ENCODE measurements at regions not wholly inside any gene's neighbourhood (a gene's known extent, or its start where the extent isn't known, plus 50 kb on each side); places are given as distances from the start of the nearest gene placed in this dataset.

DNA sequence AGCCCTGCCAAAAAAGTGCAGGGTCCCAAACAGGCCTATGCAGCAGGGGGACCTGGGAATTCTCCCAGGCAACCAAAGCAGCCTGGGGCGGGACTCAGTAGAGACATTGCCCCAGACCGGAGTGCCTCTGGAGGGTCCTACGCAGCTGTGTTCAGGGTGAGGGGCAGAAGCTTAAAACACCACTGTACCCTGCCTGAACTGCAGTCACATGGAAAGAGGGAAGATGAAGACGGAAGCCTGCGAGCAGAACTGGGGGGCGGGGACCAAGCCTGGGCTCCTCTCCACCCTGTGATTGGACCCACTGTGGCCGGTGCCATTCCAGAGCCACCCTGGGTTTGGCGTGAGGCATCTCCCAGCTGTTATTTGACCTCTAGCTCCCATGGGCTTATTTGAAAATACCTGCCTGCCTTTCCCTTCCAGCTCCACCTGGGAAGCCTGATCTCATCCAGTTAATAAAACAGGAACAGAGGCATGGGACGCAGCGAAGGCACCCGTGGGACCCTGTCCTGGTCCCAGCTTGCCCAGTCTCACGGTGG, 183.1 kb downstream of the SMAD2 start:
- ChIA-PET CTCF (interaction anchor here (0.8 kb wide), 1 partner anchor 117 kb away, joined by 3 read pairs; no protein-coding TSS in a partner anchor), POLR2A (no interaction called here)
- Histone ChIP-seq H3K36me3 (ENCODE audit: control insufficient read depth, insufficient read depth, low read length) (no peaks in the 10 kb centered on the region), H3K27me3 (replicated peaks; ENCODE audit: control insufficient read depth, insufficient read depth, low read length) (no peaks in the 10 kb centered on the region), H3K9me3 (no peaks in the 10 kb centered on the region), H3K4me1 (no peaks in the 10 kb centered on the region), H3K4me3 (ENCODE audit: low read depth, low read length) (no peak overlapping the region)
- intact Hi-C loops (cut with micrococcal nuclease; ENCODE audit: unreplicated experiment) = no loop called here
- no peak overlapping the region for H3K4me3 Mint-ChIP-seq (ENCODE audit: unreplicated experiment)
- H3K36me3 Mint-ChIP-seq (ENCODE audit: insufficient read depth, unreplicated experiment) = no peaks in the 10 kb centered on the region
- DNase-seq = no peak
- H3K4me1 Mint-ChIP-seq (ENCODE audit: low read depth, unreplicated experiment) = no peaks in the 10 kb centered on the region
- TF ChIP-seq, protein P1, sequence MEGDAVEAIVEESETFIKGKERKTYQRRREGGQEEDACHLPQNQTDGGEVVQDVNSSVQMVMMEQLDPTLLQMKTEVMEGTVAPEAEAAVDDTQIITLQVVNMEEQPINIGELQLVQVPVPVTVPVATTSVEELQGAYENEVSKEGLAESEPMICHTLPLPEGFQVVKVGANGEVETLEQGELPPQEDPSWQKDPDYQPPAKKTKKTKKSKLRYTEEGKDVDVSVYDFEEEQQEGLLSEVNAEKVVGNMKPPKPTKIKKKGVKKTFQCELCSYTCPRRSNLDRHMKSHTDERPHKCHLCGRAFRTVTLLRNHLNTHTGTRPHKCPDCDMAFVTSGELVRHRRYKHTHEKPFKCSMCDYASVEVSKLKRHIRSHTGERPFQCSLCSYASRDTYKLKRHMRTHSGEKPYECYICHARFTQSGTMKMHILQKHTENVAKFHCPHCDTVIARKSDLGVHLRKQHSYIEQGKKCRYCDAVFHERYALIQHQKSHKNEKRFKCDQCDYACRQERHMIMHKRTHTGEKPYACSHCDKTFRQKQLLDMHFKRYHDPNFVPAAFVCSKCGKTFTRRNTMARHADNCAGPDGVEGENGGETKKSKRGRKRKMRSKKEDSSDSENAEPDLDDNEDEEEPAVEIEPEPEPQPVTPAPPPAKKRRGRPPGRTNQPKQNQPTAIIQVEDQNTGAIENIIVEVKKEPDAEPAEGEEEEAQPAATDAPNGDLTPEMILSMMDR (IDR thresholded peaks at IDR 0.05; ENCODE audit: insufficient read depth in 1 of 2, low read depth in 1 of 2, low read length in 1 of 2, severe bottlenecking in 1 of 2, unreplicated experiment in 1 of 2) = no peak
- H3K27ac Mint-ChIP-seq (ENCODE audit: unreplicated experiment) = no peak overlapping the region
- H3K9me3 Mint-ChIP-seq (ENCODE audit: unreplicated experiment) = no peaks in the 10 kb centered on the region
- peaks cover 6% of the 10 kb centered on the region for H3K27me3 Mint-ChIP-seq (ENCODE audit: insufficient read depth, unreplicated experiment)
- no TSS peak for BruUV-seq (replicated peaks)

- peaks cover 6% of the 10 kb centered on the region for H3K27me3 Mint-ChIP-seq (ENCODE audit: insufficient read depth, unreplicated experiment)
- Histone ChIP-seq H3K4me1 (no peaks in the 10 kb centered on the region), H3K9me3 (no peaks in the 10 kb centered on the region), H3K27me3 (replicated peaks; ENCODE audit: control insufficient read depth, insufficient read depth, low read length) (no peaks in the 10 kb centered on the region), H3K36me3 (ENCODE audit: control insufficient read depth, insufficient read depth, low read length) (no peaks in the 10 kb centered on the region), H3K4me3 (ENCODE audit: low read depth, low read length) (no peak overlapping the region)
- no peaks in the 10 kb centered on the region for H3K4me1 Mint-ChIP-seq (ENCODE audit: low read depth, unreplicated experiment)
- DNase-seq = no peak
- H3K4me3 Mint-ChIP-seq (ENCODE audit: unreplicated experiment) = no peak overlapping the region
- intact Hi-C loops (cut with micrococcal nuclease; ENCODE audit: unreplicated experiment) = no loop called here
- ChIA-PET CTCF (no interaction called here), POLR2A (no interaction called here)
- H3K9me3 Mint-ChIP-seq (ENCODE audit: unreplicated experiment) = no peaks in the 10 kb centered on the region
- H3K36me3 Mint-ChIP-seq (ENCODE audit: insufficient read depth, unreplicated experiment) = no peaks in the 10 kb centered on the region
- TF ChIP-seq, protein P1 (IDR thresholded peaks at IDR 0.05; ENCODE audit: insufficient read depth in 1 of 2, low read depth in 1 of 2, low read length in 1 of 2, severe bottlenecking in 1 of 2, unreplicated experiment in 1 of 2) = no peak
- H3K27ac Mint-ChIP-seq (ENCODE audit: unreplicated experiment) = no peak overlapping the region
- no TSS peak for BruUV-seq (replicated peaks)
These were observed 183.8 kb downstream of the SMAD2 start for GRCh38 chr18:47746615-47747014.

- H3K36me3 Mint-ChIP-seq (ENCODE audit: insufficient read depth, unreplicated experiment) = no peaks in the 10 kb centered on the region
- no peaks in the 10 kb centered on the region for H3K9me3 Mint-ChIP-seq (ENCODE audit: unreplicated experiment)
- Histone ChIP-seq H3K4me3 (ENCODE audit: low read depth, low read length) (no peak overlapping the region), H3K27me3 (replicated peaks; ENCODE audit: control insufficient read depth, insufficient read depth, low read length) (no peaks in the 10 kb centered on the region), H3K4me1 (no peaks in the 10 kb centered on the region), H3K36me3 (ENCODE audit: control insufficient read depth, insufficient read depth, low read length) (no peaks in the 10 kb centered on the region), H3K9me3 (no peaks in the 10 kb centered on the region)
- TF ChIP-seq, protein P1 (IDR thresholded peaks at IDR 0.05; ENCODE audit: insufficient read depth in 1 of 2, low read depth in 1 of 2, low read length in 1 of 2, severe bottlenecking in 1 of 2, unreplicated experiment in 1 of 2) = no peak
- H3K27me3 Mint-ChIP-seq (ENCODE audit: insufficient read depth, unreplicated experiment) = peaks cover 2% of the 10 kb centered on the region
- ChIA-PET CTCF (interaction anchor here (0.7 kb wide), 1 partner anchor 408 kb away, joined by 5 read pairs; no protein-coding TSS in a partner anchor), POLR2A (no interaction called here)
- no TSS peak for BruUV-seq (replicated peaks)
- H3K27ac Mint-ChIP-seq (ENCODE audit: unreplicated experiment) = no peak overlapping the region
- no peak overlapping the region for H3K4me3 Mint-ChIP-seq (ENCODE audit: unreplicated experiment)
- H3K4me1 Mint-ChIP-seq (ENCODE audit: low read depth, unreplicated experiment) = no peaks in the 10 kb centered on the region
- intact Hi-C loops (cut with micrococcal nuclease; ENCODE audit: unreplicated experiment) = no loop called here
- DNase-seq = no peak
These were observed 185.2 kb downstream of the SMAD2 start for GRCh38 chr18:47745227-47745626.

Data from Caco-2 (cell line).